ENCODE measurements at regions not wholly inside any gene's neighbourhood (a gene's known extent, or its start where the extent isn't known, plus 50 kb on each side); places are given as distances from the start of the nearest gene placed in this dataset.

- TF ChIP-seq CTCF (IDR thresholded peaks at IDR 0.05; ENCODE audit: poor library complexity), result no peak
- TF ChIP-seq EZH2 (IDR thresholded peaks at IDR 0.05; ENCODE audit: borderline replicate concordance), result no peak
- no peak for TF ChIP-seq EZH2phosphoT487 (IDR thresholded peaks at IDR 0.05; ENCODE audit: low read depth, severe bottlenecking, unreplicated experiment)
These were observed 636.8 kb downstream of the MECOM start for GRCh38 chr3:169026543-169027182.
